NCI-H1092 (cell line): ENCODE measurements at regions not wholly inside any gene's neighbourhood (a gene's known extent, or its start where the extent isn't known, plus 50 kb on each side); places are given as distances from the start of the nearest gene placed in this dataset.
"Not testable (repeated sequence)": the region's sequence is repeated elsewhere in the genome, so short reads cannot be mapped to it uniquely, and the experiment has no call there.

Experiments used
- DNase-seq: peaks from one replicate; lab custom pipeline; 2025; lab: John Stamatoyannopoulos, UW

DNA sequence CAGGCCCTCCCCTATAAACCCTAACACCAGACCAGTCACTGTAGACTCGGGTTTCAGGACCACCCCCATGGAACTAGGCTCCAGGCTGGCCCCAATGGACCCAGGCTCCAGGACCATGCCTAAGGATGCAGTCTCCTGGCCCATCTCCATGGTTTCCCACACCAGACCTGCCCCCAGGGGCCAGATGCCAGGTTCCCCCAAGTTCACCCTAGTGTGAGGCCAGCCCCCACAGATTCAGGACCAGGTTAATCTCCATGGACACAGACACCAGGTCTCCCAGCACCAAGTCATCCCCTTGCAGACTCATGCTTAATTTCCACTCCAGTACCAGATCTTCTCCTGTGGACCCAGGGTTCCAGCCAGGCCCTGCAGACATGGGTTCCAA lies 103.8 kb upstream of the LANCL2 start:
- DNase-seq: no peak

GRCh38 chr7:55265328-55265727 lies 99.8 kb upstream of the LANCL2 start:
- not testable (repeated sequence) for DNase-seq

DNA sequence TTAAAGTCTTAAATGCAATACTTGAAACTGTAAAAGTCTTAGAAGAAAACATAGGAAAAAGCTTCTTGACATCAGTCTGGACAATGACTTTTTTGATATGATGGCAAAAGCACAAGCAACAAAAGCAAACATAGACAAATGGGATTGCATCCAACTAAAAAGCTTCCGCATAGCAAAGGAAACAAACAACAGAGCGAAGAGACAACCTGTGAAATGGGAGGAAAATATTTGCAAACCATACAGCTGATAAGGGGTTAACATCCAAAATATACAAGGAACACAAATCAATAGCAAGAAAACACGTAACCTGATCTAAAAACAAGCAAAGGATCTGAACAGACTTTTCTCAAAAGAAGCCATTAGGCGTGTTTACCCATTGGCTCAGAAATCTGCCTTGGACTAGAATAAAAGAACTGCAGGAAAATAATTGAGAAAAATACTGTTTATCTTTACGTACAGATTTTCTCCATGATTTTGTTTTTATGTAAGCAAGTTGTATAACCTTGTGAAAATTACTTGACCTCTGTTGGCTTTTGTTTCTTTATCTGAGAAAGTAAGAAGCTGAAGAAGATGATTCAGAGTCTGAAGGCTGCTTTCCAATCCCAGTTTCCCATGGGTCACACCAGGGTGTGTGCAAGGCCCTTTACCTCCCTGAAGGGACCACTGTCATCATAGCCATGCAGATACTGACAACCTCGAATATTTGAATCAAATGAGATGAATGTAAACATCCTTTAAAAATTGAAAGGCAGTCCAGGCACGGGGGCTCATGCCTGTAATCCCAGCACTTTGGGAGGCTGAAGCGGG lies 99.1 kb upstream of the LANCL2 start:
- DNase-seq: no peak

- DNase-seq: no peak
These were observed 94.0 kb upstream of the LANCL2 start for GRCh38 chr7:55271069-55271626.

DNA sequence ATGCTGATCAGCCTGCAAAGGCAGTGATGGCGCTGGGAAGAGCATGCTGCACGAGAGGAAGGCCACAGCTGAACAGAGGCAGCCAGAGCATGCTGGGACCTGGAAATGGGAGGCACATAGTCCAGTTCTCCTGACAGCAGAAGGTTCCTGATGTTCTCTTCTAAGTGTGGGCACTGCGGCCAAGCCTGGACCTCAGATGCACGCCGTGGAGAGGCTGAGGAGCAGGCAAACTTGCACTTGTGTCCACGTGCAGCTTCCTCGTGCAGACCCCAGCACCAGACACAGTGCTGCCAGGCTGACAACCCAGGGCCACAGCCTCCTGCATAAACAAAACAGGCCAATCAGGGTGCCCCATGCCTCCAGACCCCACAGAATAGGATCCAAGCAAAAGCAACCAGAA lies 93.5 kb upstream of the LANCL2 start:
- no peak for DNase-seq

- no peak for DNase-seq
These were observed 92.8 kb upstream of the LANCL2 start for GRCh38 chr7:55272328-55272727.

DNA sequence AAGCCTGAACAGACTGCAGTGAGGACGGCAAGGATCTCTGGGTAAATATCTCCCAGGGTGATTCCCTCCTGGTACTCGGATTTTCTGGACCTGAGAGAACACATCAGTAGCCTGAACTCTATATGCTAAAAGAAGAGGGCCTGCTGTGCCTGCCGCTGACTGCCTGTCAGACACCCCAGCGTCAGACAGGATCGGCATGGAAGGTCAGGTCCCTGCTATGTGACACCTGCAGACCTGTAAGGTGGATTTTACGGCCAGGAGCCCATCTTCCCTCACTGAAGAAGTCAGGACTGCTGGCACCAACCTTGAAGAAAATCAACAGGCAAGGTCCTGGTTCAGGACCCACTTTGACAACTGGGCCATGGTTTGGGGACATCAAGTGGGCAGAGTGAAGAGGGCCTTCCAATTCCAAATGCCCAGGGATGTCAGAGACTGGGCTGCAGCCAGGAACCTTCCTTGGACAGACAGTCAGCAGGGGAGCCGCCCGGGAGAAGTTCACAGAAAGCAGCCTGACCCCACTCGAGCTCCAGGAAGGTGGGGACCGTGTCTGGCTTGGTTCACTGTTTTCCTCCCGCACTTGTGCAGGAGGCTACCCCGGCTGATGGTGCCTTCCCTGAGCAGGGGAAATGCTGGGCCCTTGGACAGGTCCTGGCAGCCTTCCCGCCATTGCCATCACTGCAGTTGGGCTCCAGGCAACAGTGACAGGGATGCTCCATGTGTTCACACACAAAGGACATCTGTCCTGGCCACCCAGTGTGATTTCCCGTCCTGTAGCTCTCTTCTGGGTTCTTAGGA lies 91.8 kb upstream of the LANCL2 start:
- DNase-seq: no peak

- no peak for DNase-seq
These were observed 91.0 kb upstream of the LANCL2 start for GRCh38 chr7:55274156-55274555.

DNA sequence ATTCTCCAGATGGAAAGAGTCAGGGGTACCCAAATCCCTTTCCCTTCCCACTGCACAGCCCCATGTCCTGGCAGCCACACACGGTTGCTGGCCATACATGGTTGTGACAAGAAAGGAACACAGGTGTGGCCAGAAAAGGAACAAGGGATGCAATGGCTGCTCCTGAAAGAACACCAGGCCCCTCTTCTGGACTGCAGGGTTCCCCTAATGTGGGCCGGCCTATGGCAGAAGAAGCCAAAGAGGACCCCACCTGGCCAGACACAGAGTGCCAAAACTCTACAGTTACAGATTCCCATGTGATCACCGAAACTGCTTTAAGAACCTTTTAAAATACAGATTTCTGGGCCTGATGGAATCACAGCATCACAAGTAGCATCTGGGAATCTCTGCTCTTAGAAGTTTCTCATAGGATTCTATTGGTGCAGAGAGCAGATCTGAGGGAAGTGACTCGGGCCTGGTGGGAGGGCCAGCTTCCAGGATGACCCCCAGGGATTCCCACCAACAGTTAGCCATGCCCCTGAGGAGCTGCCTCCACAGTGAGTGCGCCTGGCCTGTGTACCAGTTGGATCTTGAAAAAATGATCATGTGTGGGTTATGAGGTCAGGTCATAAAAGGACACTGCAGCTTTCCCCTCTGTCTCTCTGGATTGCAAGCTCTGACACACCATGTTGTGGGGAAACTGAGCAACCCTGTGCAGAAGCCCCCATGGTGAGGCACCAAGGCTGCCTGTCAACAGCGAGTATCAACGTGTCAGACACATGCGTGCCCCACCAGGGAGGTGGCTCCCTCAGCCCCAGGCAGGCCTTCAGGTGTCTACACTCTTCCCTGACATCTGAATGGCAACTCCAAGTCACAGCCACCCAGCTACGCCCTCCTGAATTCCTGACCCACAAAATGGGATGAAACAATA lies 89.6 kb upstream of the LANCL2 start:
- no peak for DNase-seq

- DNase-seq: no peak
These were observed 88.4 kb upstream of the LANCL2 start for GRCh38 chr7:55276572-55277295.

DNA sequence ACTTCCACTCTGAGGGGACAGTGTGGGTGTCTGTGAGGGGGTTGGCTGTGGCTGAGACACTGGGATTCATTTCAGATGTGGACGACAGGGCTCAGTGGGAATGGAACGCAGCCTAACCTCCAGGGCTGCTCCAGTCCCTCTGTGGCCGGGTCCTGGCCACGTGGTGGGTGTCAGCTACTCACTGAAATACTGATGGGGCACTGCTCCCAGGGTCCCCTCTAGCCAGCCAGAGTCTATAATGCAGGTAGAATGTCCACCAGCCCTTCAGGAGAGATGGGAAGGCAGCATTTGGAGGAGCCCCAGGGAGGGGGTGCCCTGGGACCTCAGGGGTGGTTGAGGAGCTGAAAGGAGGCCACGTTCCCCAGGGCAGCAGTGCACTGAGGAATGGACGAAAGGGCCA lies 87.2 kb upstream of the LANCL2 start:
- DNase-seq: no peak

GRCh38 chr7:55278321-55278720 lies 86.8 kb upstream of the LANCL2 start:
- DNase-seq: no peak

DNA sequence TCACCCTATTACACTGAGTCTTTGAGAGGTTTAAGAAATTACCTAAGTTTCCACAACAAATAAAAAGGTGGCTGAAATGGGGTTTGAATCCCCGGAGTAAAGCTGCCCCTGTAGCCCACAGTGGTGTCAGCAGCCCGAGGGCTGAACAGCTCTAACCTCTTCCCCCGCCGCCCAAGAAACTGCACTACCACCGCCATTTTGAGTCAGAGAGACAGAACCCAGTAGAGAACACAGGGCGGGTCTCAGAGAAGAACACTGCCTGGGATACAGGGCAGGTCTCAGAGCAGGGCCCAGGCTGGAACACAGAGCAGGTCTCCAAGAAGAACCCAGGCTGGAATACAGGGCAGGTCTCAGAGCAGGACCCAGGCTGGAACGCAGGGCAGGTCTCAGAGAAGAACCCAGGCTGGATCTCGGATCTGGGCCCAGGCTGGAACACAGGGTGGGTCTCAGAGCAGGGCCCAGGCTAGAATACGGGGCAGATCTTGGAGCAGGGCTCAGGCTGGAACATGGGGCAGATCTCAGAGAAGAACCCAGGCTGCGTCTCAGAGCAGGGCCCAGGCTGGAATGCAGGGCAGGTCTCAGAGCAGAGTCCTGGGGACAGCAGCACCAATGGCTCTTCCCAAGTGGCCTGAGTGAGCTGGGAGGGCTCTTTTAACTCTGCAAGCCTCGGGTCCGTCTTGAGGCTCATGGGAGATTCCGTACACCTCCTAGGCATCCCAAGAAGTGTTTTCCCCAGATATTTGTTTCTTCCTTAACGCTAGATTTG lies 85.9 kb upstream of the LANCL2 start:
- DNase-seq: no peak

DNA sequence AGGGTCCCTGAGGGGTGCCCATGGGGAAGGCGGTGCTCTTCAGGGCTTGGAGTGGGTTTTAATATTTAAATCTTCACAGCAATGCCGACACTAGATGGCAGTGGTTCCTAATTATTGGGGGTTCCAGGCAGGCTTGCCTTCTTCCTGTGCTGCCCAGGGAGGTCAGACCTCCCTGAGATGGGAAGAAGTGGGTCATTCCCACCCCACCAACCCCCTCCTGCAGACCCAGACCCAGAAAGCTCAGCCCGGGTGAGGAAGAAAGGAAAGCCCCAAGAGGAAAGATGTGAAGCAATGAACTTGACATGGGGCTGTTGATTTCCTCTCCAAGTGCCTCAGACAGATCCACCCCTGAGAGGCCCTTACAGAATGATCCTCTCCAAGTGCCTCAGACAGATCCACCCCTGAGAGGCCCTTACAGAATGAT lies 85.1 kb upstream of the LANCL2 start:
- peak; percentile 88 for DNase-seq

- DNase-seq: no peak
These were observed 79.5 kb upstream of the LANCL2 start for GRCh38 chr7:55285665-55286064.

DNA sequence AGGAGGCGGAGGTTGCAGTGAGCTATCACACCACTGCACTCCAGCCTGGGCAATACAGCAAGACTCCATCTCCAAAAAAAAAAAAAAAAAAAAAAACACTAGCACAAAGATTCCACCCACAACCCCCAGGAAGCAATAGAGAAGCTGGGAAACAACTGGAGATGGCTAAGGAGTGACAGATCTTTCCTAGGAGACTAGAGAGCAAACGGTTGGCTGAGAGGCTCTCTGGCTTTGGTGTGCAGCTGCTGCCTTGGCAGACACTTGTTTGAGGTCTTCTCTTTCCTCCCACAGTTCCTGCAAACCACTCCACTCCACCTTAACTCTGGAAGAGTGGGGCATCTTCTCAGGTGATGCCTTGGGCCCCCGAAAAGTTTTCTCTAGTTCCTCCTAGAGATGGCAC lies 78.5 kb upstream of the LANCL2 start:
- no peak for DNase-seq

DNA sequence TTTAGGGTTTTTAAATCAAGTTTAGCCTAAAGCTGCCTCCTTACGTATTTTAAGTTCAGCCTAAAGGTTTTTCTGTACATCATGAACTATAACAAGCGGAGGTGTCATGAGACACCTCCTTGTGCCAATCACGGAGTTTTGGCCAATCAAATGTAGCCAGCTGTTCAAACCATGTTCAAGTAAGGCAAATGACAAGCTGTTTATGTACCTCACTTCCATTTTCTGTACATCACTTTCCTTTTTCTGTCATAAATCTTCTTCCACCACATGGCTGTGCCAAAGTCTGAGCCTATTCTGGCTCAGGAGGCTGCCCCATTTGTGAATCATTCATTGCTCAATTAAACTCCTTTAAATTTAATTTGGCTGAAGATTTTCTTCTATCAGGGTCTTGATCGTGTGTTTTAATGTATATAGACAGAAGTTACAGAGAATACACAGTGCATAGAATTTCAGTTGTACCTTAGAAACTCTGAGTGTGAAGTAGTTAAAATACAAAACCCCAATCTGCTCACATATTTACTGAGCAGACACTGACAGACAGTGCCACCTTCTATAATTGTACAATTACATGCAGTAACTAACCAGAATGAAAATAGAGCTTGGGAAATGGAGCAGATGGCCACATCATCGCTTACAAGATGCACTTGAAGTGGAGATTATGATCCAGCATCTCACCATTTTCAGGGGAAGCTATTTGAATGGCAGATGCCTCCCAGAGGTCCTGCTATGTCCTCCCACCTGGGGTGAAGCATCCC lies 76.9 kb upstream of the LANCL2 start:
- DNase-seq: peak; percentile 52

GRCh38 chr7:55296070-55296469 lies 69.1 kb upstream of the LANCL2 start:
- no peak for DNase-seq

DNA sequence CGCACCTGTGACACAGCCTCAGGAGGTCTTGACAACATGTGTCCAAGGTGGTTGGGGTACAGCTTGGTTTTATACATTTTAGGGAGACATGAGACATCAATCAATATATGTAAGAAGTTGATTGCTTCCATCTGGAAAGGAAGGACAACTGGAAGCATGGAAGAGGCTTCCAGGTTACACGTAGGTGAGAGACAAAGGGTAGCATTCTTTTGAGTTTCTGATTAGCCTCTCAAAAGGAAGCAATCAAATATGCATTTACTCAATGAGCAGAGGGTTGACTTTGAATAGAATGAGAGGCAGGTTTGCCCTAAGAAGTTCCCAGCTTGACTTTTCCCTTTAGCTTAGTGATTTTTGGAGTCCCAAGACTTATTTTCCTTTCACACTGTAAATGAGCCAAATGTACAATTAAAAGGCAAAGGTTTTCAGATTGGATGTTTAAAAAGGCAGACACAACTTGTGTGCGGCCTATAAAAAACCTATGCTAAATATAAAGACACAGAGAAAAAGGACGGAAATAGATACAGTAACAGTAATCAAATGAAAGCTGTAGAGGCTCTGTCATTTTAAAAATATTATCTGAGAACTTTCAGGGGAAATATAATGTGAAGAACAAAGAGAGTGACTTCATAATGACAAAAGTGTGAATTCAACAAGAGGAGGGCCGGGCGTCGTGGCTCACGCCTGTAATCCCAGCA lies 65.7 kb upstream of the LANCL2 start:
- no peak for DNase-seq
